Neural cell (in vitro differentiated cells): ENCODE measurements at regions not wholly inside any gene's neighbourhood (a gene's known extent, or its start where the extent isn't known, plus 50 kb on each side); places are given as distances from the start of the nearest gene placed in this dataset.

Experiments
- H2AFZ ChIP-seq: fragments of 200-600, 300-800 bp; sonication (generic), shearing (Covaris generic); 2 replicates; pipeline ENCODE4 v1.6.0; 2014; ENCODE audit warnings: low read depth, mild to moderate bottlenecking, antibody characterized with exemption, low read length, moderate library complexity
- H3F3A ChIP-seq: fragments of 200-600 bp; shearing (Covaris generic); 2 replicates; pipeline ENCODE4 v1.6.1; 2016; ENCODE audit warnings: mild to moderate bottlenecking, moderate library complexity, mixed read lengths, antibody characterized with exemption, low read length; ENCODE audit not compliant: insufficient read depth, poor library complexity, severe bottlenecking
- H3K27ac ChIP-seq: fragments of 200-600, 300-800 bp; sonication (generic), shearing (Covaris generic); 2 replicates; pipeline ENCODE4 v1.5.1; 2014; ENCODE audit warnings: mild to moderate bottlenecking, low read length, moderate library complexity
- H3K27me3 ChIP-seq: fragments of 300-800, 200-600 bp; sonication (generic), shearing (Covaris generic); 2 replicates; pipeline ENCODE4 v1.6.0; 2014; ENCODE audit warnings: mild to moderate bottlenecking, low read depth, low read length, moderate library complexity; ENCODE audit not compliant: insufficient read depth
- H3K36me3 ChIP-seq: fragments of 300-800, 200-600 bp; sonication (generic), shearing (Covaris generic); 2 replicates; pipeline ENCODE4 v1.5.1; 2014; ENCODE audit warnings: mild to moderate bottlenecking, antibody characterized with exemption, low read length, moderate library complexity; ENCODE audit not compliant: insufficient read depth
- H3K4me2 ChIP-seq: fragments of 300-800, 200-600 bp; sonication (generic), shearing (Covaris generic); 2 replicates; pipeline ENCODE4 v1.6.0; 2014; ENCODE audit warnings: mild to moderate bottlenecking, low read length
- H3K4me3 ChIP-seq: fragments of 300-800, 200-600 bp; sonication (generic), shearing (Covaris generic); 2 replicates; pipeline ENCODE4 v1.5.1; 2014; ENCODE audit warnings: mild to moderate bottlenecking, low read length, moderate library complexity
- H3K79me2 ChIP-seq: fragments of 200-600 bp; shearing (Covaris generic); replicated peaks from 2 replicates; pipeline ENCODE4 v1.6.0; 2014; ENCODE audit warnings: mild to moderate bottlenecking, low read length, moderate library complexity; ENCODE audit not compliant: insufficient read depth
- H3K9ac ChIP-seq: fragments of 300-800, 200-600 bp; sonication (generic), shearing (Covaris generic); 2 replicates; pipeline ENCODE4 v1.6.1; 2016; ENCODE audit warnings: mild to moderate bottlenecking, low read length, mixed read lengths
- H3K9me2 ChIP-seq: fragments of 200-600 bp; shearing (Covaris generic); 2 replicates; pipeline ENCODE4 v1.6.1; 2016; ENCODE audit warnings: mild to moderate bottlenecking, low read length, mixed read lengths; ENCODE audit not compliant: insufficient read depth
- H3K9me3 ChIP-seq: fragments of 200-600, 300-800 bp; sonication (generic), shearing (Covaris generic); 2 replicates; pipeline ENCODE4 v1.6.1; 2016; ENCODE audit warnings: mild to moderate bottlenecking, mixed run types, low read length, moderate library complexity, mixed read lengths
- H4K20me1 ChIP-seq: fragments of 200-600 bp; shearing (Covaris generic); 2 replicates; pipeline ENCODE4 v1.6.1; 2016; ENCODE audit warnings: mild to moderate bottlenecking, mixed run types; ENCODE audit not compliant: insufficient read depth
- CTCF ChIP-seq: fragments of 450-650 bp; IDR thresholded peaks from 2 replicates; pipeline ENCODE4 v1.5.1; 2014; ENCODE audit warnings: antibody characterized with exemption, mild to moderate bottlenecking, moderate library complexity; ENCODE audit not compliant: poor library complexity, severe bottlenecking
- EP300 ChIP-seq: fragments of 450-650 bp; conservative IDR thresholded peaks from 2 replicates; pipeline ENCODE4 v1.6.1; 2014; ENCODE audit warnings: antibody characterized with exemption, mild to moderate bottlenecking, moderate library complexity; ENCODE audit not compliant: poor library complexity, severe bottlenecking
- EZH2 ChIP-seq: fragments of 200-600, 300-800 bp; shearing (Covaris generic), sonication (generic); IDR thresholded peaks from 2 replicates; pipeline ENCODE4 v1.6.1; 2014; ENCODE audit warnings: antibody characterized with exemption, low read length, borderline replicate concordance, mild to moderate bottlenecking; ENCODE audit not compliant: insufficient read depth, poor library complexity, severe bottlenecking
- MXI1 ChIP-seq: fragments of 450-650 bp; conservative IDR thresholded peaks from 2 replicates; pipeline ENCODE4 v1.6.1; 2014; ENCODE audit warnings: antibody characterized with exemption, mild to moderate bottlenecking; ENCODE audit not compliant: poor library complexity, severe bottlenecking
- POLR2AphosphoS5 ChIP-seq: IDR thresholded peaks from 2 replicates; pipeline ENCODE4 v1.6.1; 2012
- RAD21 ChIP-seq: fragments of 450-650 bp; conservative IDR thresholded peaks from 2 replicates; pipeline ENCODE4 v1.6.1; 2014; ENCODE audit warnings: antibody characterized with exemption, mild to moderate bottlenecking, moderate library complexity
- REST ChIP-seq: IDR thresholded peaks from 2 replicates; pipeline ENCODE4 v1.6.1; 2012; ENCODE audit warnings: borderline replicate concordance
- SMC3 ChIP-seq: fragments of 450-650 bp; conservative IDR thresholded peaks from 2 replicates; pipeline ENCODE4 v1.6.1; 2014; ENCODE audit warnings: antibody characterized with exemption, mild to moderate bottlenecking, moderate library complexity; ENCODE audit not compliant: poor library complexity
- TAF1 ChIP-seq: IDR thresholded peaks from 2 replicates; pipeline ENCODE4 v1.6.1; 2012; ENCODE audit warnings: low read depth

- Histone ChIP-seq H3K4me2 (no peak overlapping the region), H3K27ac (no peak overlapping the region), H2AFZ (no peak overlapping the region), H3K79me2 (no peaks in the 10 kb centered on the region), H3K9ac (no peak overlapping the region), H3K9me3 (no peaks in the 10 kb centered on the region), H3K4me3 (no peak overlapping the region), H3K36me3 (no peaks in the 10 kb centered on the region), H4K20me1 (no peaks in the 10 kb centered on the region), H3K27me3 (no peaks in the 10 kb centered on the region), H3K9me2 (no peaks in the 10 kb centered on the region), H3F3A (no peaks in the 10 kb centered on the region)
- TF ChIP-seq SMC3 (no peak), EP300 (no peak), RAD21 (no peak), POLR2AphosphoS5 (no peak), MXI1 (no peak), CTCF (no peak), REST (no peak)
These were observed 248.4 kb upstream of the ZNF507 start for GRCh38 chr19:32097011-32097410.

- Histone ChIP-seq H3K36me3 (no peaks in the 10 kb centered on the region), H3K9me2 (no peaks in the 10 kb centered on the region), H3K79me2 (no peaks in the 10 kb centered on the region), H3K4me2 (no peak overlapping the region), H2AFZ (no peak overlapping the region), H3K27ac (no peak overlapping the region), H3K9ac (no peak overlapping the region), H3K4me3 (no peak overlapping the region), H3K9me3 (no peaks in the 10 kb centered on the region), H3F3A (no peaks in the 10 kb centered on the region), H3K27me3 (no peaks in the 10 kb centered on the region), H4K20me1 (no peaks in the 10 kb centered on the region)
- TF ChIP-seq EP300 (no peak), REST (no peak), EZH2 (no peak), CTCF (no peak), RAD21 (no peak), SMC3 (no peak), POLR2AphosphoS5 (no peak), TAF1 (no peak), MXI1 (no peak)
These were observed 247.8 kb upstream of the ZNF507 start for GRCh38 chr19:32097620-32098019.
